OCI-LY3 (cell line): ENCODE measurements at regions not wholly inside any gene's neighbourhood (a gene's known extent, or its start where the extent isn't known, plus 50 kb on each side); places are given as distances from the start of the nearest gene placed in this dataset.

Experiments used
- H2AFZ ChIP-seq: fragments of 200-600, 300-600 bp; shearing (Covaris generic); 2 replicates; pipeline ENCODE4 v1.6.0; 2014; ENCODE audit warnings: antibody characterized with exemption, low read depth, low read length
- H3K27ac ChIP-seq: fragments of 200-600, 300-600 bp; sonication (generic); 2 replicates; pipeline ENCODE4 v1.5.1; 2014; ENCODE audit warnings: mild to moderate bottlenecking, low read length, moderate library complexity, mixed read lengths
- H3K27me3 ChIP-seq: fragments of 200-600, 300-600 bp; sonication (generic); 2 replicates; pipeline ENCODE4 v1.6.1; 2014; ENCODE audit warnings: low read depth, low read length, mixed read lengths
- H3K36me3 ChIP-seq: fragments of 200-600, 300-600 bp; sonication (generic); replicated peaks from 2 replicates; pipeline ENCODE3; 2014; ENCODE audit warnings: low read depth, low read length, mixed read lengths
- H3K4me1 ChIP-seq: fragments of 300-600, 200-600 bp; sonication (generic); 2 replicates; pipeline ENCODE4 v1.6.1; 2014; ENCODE audit warnings: low read length, mixed read lengths
- H3K4me2 ChIP-seq: fragments of 200-600, 300-600 bp; sonication (generic); 2 replicates; pipeline ENCODE4 v1.6.1; 2014; ENCODE audit warnings: low read length, mixed read lengths
- H3K4me3 ChIP-seq: fragments of 300-600, 200-600 bp; sonication (generic); 2 replicates; pipeline ENCODE4 v1.5.1; 2014; ENCODE audit warnings: antibody characterized with exemption, mild to moderate bottlenecking, low read length, moderate library complexity
- H3K79me2 ChIP-seq: fragments of 300-600, 200-600 bp; shearing (Covaris generic); 2 replicates; pipeline ENCODE4 v1.6.1; 2014; ENCODE audit warnings: mild to moderate bottlenecking, low read length, mixed read lengths
- H3K9ac ChIP-seq: fragments of 300-600, 200-600 bp; shearing (Covaris generic); 2 replicates; pipeline ENCODE4 v1.6.0; 2014; ENCODE audit warnings: mild to moderate bottlenecking, low read length, moderate library complexity
- H3K9me3 ChIP-seq: fragments of 200-600, 300-600 bp; shearing (Covaris generic); 2 replicates; pipeline ENCODE4 v1.6.1; 2014; ENCODE audit warnings: low read length, mixed read lengths; ENCODE audit not compliant: insufficient read depth
- H4K20me1 ChIP-seq: fragments of 200-600, 300-600 bp; sonication (generic); 2 replicates; pipeline ENCODE4 v1.6.1; 2016; ENCODE audit warnings: low read length, mixed read lengths; ENCODE audit not compliant: insufficient read depth
- EZH2phosphoT487 ChIP-seq: fragments of 200-600 bp; shearing (Covaris generic); IDR thresholded peaks from 2 replicates; pipeline ENCODE4 v1.6.1; 2018; ENCODE audit warnings: antibody characterized with exemption, mixed run types, low read depth
- TF ChIP-seq, protein P1 (sequence below): fragments of 200-600, 300-600 bp; sonication (generic); IDR thresholded peaks from 2 replicates; pipeline ENCODE4 v1.5.1; 2014; ENCODE audit warnings: antibody characterized with exemption, low read length, low read depth

- H3K4me1 ChIP-seq: no peaks in the 10 kb centered on the region
- no peaks in the 10 kb centered on the region for H3K9me3 ChIP-seq
- no peaks in the 10 kb centered on the region for H3K27me3 ChIP-seq
- no peak overlapping the region for H3K4me3 ChIP-seq
- no peak for TF ChIP-seq EZH2phosphoT487
- TF ChIP-seq, protein P1, sequence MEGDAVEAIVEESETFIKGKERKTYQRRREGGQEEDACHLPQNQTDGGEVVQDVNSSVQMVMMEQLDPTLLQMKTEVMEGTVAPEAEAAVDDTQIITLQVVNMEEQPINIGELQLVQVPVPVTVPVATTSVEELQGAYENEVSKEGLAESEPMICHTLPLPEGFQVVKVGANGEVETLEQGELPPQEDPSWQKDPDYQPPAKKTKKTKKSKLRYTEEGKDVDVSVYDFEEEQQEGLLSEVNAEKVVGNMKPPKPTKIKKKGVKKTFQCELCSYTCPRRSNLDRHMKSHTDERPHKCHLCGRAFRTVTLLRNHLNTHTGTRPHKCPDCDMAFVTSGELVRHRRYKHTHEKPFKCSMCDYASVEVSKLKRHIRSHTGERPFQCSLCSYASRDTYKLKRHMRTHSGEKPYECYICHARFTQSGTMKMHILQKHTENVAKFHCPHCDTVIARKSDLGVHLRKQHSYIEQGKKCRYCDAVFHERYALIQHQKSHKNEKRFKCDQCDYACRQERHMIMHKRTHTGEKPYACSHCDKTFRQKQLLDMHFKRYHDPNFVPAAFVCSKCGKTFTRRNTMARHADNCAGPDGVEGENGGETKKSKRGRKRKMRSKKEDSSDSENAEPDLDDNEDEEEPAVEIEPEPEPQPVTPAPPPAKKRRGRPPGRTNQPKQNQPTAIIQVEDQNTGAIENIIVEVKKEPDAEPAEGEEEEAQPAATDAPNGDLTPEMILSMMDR: no peak
- H2AFZ ChIP-seq: no peak overlapping the region
- no peaks in the 10 kb centered on the region for H3K79me2 ChIP-seq
- H3K4me2 ChIP-seq: no peak overlapping the region
- H3K9ac ChIP-seq: no peak overlapping the region
- no peaks in the 10 kb centered on the region for H3K36me3 ChIP-seq
- no peaks in the 10 kb centered on the region for H4K20me1 ChIP-seq
- H3K27ac ChIP-seq: no peak overlapping the region
Measured at GRCh38 chr6:98339506-98339905, 494.9 kb upstream of the POU3F2 start.

DNA sequence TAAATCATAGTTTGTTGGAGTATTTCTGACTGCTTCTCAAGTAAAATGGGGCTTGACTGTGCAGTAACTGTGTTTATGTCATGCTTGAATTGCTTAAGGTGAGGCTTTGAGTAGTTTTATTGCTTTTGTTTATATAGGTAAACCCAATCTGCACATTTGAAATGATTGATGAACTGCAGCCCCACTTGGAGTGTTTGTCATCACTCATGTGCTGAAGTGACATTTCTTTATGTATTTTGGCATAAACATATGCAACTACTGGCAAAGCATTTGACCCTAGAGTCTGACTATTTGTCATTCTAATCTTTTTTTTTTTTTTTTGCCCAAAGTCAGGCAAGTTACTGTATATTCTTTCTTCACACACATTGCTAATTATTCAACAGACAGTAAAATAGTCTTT is 491.4 kb upstream of the POU3F2 start:
- no peak overlapping the region for H3K4me2 ChIP-seq
- H3K9me3 ChIP-seq: no peaks in the 10 kb centered on the region
- no peak overlapping the region for H3K4me3 ChIP-seq
- H3K79me2 ChIP-seq: no peaks in the 10 kb centered on the region
- TF ChIP-seq EZH2phosphoT487: no peak
- TF ChIP-seq, protein P1: no peak
- H4K20me1 ChIP-seq: no peaks in the 10 kb centered on the region
- H3K27me3 ChIP-seq: no peaks in the 10 kb centered on the region
- no peak overlapping the region for H2AFZ ChIP-seq
- H3K9ac ChIP-seq: no peak overlapping the region
- H3K4me1 ChIP-seq: no peaks in the 10 kb centered on the region
- H3K36me3 ChIP-seq: no peaks in the 10 kb centered on the region
- H3K27ac ChIP-seq: no peak overlapping the region

GRCh38 chr6:98343797-98344196 is 490.6 kb upstream of the POU3F2 start:
- no peak overlapping the region for H3K9ac ChIP-seq
- H3K27me3 ChIP-seq: no peaks in the 10 kb centered on the region
- no peak overlapping the region for H3K27ac ChIP-seq
- H3K4me3 ChIP-seq: no peak overlapping the region
- H4K20me1 ChIP-seq: no peaks in the 10 kb centered on the region
- TF ChIP-seq, protein P1: no peak
- TF ChIP-seq EZH2phosphoT487: no peak
- H3K36me3 ChIP-seq: no peaks in the 10 kb centered on the region
- no peak overlapping the region for H2AFZ ChIP-seq
- no peaks in the 10 kb centered on the region for H3K9me3 ChIP-seq
- no peaks in the 10 kb centered on the region for H3K4me1 ChIP-seq
- H3K4me2 ChIP-seq: no peak overlapping the region
- no peaks in the 10 kb centered on the region for H3K79me2 ChIP-seq

- TF ChIP-seq, protein P1: no peak
- Histone ChIP-seq H2AFZ (no peak overlapping the region), H3K4me3 (no peak overlapping the region), H3K36me3 (no peaks in the 10 kb centered on the region), H3K27me3 (no peaks in the 10 kb centered on the region), H3K4me2 (no peak overlapping the region), H3K9ac (no peak overlapping the region), H3K27ac (no peak overlapping the region), H4K20me1 (no peaks in the 10 kb centered on the region), H3K4me1 (no peaks in the 10 kb centered on the region), H3K79me2 (no peaks in the 10 kb centered on the region), H3K9me3 (no peaks in the 10 kb centered on the region)
Measured at GRCh38 chr6:98352348-98352747, 482.0 kb upstream of the POU3F2 start.
